Stimulated activated CD8-positive, alpha-beta memory T cell treated with anti-CD3 and anti-CD28 coated beads, Interleukin-12 subunit alpha, Interleukin-12 subunit beta, amount 100 ng/mL, for 24 hours (primary cell): ENCODE measurements at regions not wholly inside any gene's neighbourhood (a gene's known extent, or its start where the extent isn't known, plus 50 kb on each side); places are given as distances from the start of the nearest gene placed in this dataset.

Source experiments
- DNase-seq: peaks from one replicate; pipeline ENCODE4 v3.0.0-alpha.2; 2020; ENCODE audit errors: extremely low read depth

- no peak for DNase-seq
Measured at GRCh38 chr3:94259291-94259690, 196.4 kb downstream of the NSUN3 start.

DNA sequence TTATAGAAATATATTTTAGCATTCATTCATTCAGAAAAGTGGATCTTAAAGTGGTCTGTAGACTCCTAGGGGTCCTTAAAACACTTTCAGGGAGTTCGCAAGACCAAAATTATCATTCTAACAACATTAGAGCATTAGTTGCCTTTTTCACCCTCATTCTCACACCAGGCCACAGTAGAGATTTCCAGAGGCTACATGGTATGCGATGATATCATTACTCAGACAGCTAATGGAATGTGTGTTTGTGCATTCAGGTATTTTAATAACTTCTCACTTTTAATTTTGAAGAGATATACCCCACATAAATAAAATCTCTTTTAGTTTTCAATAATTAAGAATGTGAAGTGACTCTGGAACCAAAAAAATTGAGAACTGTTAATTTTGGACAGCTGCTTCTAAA lies 206.9 kb downstream of the NSUN3 start:
- DNase-seq, result no peak

GRCh38 chr3:94272016-94272415 lies 209.2 kb downstream of the NSUN3 start:
- DNase-seq, result no peak

- no peak for DNase-seq
Measured at GRCh38 chr3:94280958-94281357, 218.1 kb downstream of the NSUN3 start.

DNA sequence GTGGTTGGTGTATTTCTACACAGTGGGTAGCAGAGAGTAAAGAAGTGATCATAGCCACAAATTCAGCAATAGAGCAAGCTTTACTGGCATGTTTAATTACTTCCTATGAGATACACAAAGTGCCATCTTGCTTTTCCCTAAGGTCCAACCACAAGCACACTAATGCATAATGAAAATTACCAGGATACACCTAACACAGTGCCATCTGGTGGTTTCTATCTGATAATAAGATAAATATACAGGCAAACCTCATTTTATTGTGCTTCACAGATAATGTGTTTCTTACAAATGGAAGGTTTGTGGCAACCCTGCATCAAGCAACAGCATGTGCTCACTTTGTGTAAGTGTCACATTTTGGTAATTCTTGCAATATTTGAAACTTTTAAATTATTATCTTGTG lies 223.0 kb downstream of the NSUN3 start:
- DNase-seq, result no peak

GRCh38 chr3:94291686-94292085 lies 228.8 kb downstream of the NSUN3 start:
- no peak for DNase-seq

- no peak for DNase-seq
Measured at GRCh38 chr3:94292151-94292550, 229.3 kb downstream of the NSUN3 start.

DNA sequence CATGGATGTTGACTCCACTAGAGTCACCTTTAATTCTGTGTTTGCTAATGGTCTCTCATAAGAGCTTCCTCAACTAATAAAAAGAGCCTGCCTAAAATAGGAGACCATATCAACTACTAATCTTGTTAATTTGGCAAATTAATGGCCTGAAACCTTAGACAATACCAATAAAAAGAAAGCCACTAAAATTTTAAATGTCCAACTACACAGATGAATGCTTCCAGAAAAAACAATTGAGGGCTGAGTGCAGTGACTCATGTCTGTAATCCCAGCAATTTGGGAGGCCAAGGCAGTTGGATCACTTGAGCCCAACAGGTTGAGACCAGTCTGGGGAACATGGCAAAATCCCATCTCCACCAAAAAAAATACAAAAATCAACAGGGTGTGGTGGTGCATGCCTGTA lies 230.9 kb downstream of the NSUN3 start:
- no peak for DNase-seq

- DNase-seq, result no peak
Measured at GRCh38 chr3:94294806-94295205, 231.9 kb downstream of the NSUN3 start.

- DNase-seq, result no peak
Measured at GRCh38 chr3:94299716-94300115, 236.9 kb downstream of the NSUN3 start.

- DNase-seq, result no peak
Measured at GRCh38 chr3:94301366-94301765, 238.5 kb downstream of the NSUN3 start.

DNA sequence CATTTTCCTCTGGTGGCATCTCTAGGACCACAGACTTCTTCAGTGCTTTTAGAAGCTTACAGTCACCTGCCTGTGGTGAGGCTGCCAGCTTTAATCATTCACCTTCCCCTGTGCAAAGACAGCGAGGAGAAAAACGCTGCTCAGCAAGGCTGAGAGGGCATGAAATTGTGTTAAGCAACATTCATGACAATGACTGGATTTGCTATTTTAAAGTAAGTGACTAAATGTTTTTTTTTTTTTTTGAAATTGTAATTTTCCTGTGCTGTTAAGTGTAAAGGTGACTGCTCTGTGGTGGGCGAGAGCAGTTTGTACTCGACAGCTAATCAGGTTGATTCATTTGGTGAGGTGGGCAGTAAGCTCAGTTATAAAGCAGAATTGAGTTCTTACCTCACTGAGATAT lies 240.4 kb downstream of the NSUN3 start:
- no peak for DNase-seq

DNA sequence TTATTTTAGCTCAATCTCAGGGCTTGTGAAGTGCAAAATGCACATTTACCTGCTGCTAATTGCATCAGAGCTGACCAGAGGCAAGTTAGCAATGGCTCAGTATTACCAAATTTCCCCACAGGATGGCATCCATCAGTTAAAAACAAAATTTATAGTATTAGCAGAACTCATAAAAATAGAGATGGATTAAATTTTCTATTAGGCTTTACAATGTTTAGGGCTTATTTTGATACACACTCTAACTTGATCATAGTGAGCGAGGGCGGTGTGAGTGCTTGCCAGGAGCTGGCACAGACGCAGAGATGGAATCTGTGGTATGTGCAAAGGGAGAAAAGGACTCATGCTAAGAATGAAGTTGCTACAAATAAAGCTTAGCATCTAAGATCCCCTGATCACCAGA lies 241.0 kb downstream of the NSUN3 start:
- no peak for DNase-seq

DNA sequence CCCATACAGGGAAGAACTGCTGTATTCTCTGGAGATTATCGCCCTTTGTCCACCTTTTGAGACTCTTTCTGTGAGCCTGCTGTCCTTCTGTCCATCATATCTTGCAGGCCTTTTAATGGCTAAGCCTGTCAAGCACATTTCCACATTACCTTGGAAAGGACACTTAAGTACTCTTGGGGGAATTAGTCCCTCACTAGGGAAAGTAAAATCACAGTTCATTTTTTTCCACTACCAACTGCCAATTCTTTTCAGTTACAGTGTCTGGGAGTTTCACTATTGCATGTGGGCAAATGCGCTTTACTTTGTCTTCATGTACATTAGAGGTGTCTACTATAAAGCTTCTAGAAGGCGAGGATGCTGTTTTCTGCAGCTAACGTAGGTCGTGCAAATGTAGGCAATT lies 242.1 kb downstream of the NSUN3 start:
- no peak for DNase-seq

DNA sequence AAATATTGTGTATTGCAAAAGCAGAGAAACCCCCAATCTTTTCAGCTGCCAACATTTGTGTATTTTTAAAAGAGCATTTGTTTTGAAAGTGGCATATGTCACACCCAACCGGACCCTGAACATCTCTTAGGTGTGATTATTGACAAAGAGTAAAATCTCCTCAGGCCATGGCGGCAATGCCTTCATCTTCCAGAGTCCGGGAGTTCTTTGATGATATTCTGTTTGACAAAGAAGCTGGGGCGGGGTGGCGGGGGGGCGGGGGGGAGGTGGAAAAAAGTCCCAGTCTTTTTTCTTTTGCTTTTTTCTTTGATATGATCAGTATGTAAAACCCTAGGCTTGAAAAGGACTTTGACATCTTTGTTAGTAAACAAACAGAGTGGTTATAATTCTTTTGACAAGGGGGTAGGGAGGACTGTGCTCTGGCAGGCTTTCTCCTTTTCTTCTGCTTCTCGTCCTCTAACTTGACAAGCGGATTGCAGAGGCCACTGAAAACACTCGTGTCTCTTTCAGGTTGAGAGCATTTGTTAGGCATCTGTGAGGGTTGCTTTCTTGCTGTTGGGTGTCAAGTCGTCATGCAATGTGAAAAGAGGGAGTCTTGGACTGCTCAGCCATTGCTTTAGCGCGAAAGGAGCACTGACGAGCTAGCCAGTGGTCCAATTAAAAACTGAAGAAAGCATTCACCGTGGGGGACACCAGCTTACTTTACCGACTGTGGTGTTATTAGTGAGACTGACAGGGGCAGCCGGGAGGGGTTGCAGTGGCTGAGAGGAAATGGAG lies 243.2 kb downstream of the NSUN3 start:
- no peak for DNase-seq

DNA sequence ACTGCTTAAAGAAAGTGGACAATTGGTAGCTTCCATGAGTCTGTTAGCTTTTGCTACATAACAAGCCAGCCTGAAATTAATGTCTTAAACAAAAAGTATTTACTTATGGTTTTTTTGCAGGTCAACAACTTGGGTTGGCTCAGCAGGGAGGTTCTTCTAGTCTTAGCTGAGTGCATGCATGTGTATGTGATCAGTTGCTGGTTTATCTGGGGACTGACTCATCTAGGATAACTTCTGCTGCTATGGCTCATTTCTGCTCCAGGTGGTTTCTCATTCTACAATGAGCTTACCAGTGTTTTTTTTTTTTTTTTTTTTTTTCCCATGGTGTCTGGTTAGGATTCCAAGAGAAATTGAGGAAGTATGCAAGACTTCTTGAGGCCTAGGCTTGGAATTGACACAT lies 244.7 kb downstream of the NSUN3 start:
- DNase-seq, result no peak

DNA sequence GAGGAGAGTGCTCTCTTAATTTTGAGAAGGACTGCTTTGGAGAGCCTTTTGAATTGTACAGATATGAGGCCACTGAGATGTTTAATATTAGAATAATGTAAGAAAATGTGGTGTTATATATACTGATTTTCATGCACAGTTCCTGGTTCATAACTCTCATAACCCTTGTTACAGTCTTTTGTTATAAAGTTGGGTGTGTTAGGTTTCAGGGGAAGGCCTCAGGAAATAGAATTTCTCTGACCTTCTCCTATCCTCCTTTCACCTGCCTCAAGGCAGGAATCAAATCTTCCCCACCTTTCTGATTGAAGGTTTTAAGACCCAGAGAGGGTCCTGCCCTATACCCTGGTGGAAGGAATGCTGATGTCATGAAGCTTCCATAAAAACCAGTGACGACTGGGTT lies 245.9 kb downstream of the NSUN3 start:
- DNase-seq, result no peak

DNA sequence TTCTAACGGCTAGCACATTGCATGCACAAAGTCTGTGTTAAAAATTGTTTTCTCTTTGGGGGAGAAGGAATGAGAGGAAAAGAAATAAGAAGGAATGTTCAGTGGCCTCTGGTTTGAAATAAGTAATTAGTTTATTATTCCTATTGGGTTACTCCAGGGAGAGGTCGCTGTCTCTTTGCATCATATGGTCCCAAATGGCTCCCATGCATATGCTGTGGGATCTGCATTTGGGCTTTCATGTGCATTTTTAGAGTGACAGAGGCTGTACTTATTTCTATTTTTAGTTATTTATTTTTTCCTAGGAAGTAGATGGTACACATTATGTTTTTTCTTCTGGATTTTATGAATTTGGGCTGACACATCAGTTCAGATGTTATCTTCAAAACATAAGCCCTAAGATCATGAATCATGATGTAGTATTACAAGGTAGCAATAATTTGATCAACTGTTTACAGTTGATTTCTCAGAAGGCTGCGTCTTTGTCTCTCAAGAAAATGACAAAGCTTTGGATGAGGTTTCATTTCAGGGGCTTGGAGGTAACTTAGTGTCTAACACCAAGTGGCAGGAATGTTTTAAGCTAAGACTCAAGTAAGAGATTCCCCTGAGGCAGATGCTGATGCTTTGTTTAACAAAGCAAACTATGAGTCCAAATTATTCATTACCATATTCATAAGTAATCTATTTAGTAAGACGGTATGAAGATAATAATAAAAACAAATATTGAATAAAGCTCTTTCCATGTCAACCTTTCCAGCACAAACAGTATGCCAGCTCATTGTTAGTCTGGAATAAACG lies 247.7 kb downstream of the NSUN3 start:
- DNase-seq, result no peak

DNA sequence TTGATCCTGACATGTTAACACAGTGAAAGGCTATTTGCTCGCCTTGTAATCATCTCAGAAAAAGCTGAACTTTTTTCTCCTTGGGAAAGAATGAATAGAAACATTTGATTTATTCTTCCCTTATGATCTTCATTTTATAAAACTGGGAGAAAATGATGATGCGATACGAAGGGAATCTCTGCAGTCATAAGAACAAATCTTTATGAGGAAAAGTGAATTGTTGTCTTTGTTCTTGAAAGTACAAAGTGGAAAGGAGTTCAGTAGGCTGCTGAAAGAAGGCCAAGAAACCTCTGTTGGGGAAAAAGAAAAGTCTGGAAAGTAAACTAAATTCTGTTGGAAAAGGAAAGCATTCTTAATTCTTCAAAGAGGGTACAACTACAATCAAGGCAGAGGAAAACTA lies 248.8 kb downstream of the NSUN3 start:
- DNase-seq, result no peak

DNA sequence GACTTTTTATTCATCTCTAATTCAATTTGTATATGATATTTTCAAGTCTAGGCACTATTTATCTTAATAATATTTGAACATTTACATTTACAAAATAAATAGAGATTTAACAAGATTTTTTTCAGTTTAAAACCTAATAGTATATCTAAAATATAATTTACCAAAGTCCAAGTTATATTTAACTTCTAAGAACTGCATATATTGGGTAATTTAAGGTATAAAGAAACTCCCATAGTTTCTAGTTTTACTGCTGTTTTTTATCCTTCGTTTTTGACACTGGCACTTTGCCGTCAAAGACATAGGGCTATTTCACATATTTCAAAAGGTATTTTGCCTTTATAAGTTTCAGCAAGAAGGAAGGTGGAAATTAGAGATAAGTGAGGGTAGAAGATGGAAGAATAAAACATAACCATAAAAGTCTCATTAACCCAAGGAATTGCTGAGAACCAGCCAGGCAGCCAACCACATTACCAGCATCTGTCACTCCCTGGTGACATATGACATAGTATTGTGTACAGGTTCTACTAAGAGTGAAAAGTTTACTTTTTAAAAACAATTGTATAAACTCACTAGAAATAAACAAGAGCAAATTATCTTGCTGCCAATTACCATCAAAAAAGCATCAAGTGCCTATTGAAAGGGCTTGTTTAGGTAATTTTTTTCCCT lies 251.5 kb downstream of the NSUN3 start:
- DNase-seq, result no peak

GRCh38 chr3:94317017-94317416 lies 254.2 kb downstream of the NSUN3 start:
- no peak for DNase-seq

DNA sequence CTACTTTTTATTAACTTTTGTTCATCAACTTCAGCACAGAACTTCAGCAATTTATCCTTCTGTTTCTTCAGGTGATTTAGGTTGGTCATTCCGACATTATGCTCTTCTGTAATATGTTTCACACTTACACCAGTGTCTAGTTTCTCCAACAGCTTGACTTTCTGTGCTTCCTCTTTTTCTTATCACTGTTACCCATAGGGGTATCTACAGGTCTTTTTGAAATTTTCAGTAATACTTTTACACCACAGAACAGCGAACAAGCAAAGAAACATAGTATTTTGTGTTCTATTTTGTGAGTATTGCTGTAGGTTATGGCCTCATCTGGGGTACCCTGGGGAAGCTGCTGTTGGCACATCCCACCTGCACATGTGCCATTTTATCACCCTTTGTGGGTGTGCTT lies 260.7 kb downstream of the NSUN3 start:
- no peak for DNase-seq

GRCh38 chr3:94331831-94332230 lies 269.0 kb downstream of the NSUN3 start:
- DNase-seq, result no peak
